C1 segment of cervical spinal cord (tissue), 14 donors: ENCODE measurements at regions not wholly inside any gene's neighbourhood (a gene's known extent, or its start where the extent isn't known, plus 50 kb on each side); places are given as distances from the start of the nearest gene placed in this dataset.

Experiments
- DNase-seq, 14 donors: peaks; one replicate each; lab custom pipeline; 2025; lab: John Stamatoyannopoulos, UW

GRCh38 chr7:89926194-89926593 is 228.1 kb upstream of the STEAP1 start:
- DNase-seq: no peak

GRCh38 chr7:89926701-89927100 is 227.6 kb upstream of the STEAP1 start:
- peak in 1 of 14 donors; percentile 18 for DNase-seq

- no peak for DNase-seq
Measured at GRCh38 chr7:89927762-89928161, 226.5 kb upstream of the STEAP1 start.

- no peak for DNase-seq
Measured at GRCh38 chr7:89928451-89928850, 225.8 kb upstream of the STEAP1 start.

- DNase-seq: no peak
Measured at GRCh38 chr7:89934101-89934500, 220.2 kb upstream of the STEAP1 start.

- no peak for DNase-seq
Measured at GRCh38 chr7:89943525-89944050, 210.7 kb upstream of the STEAP1 start.

- DNase-seq: no peak
Measured at GRCh38 chr7:89958525-89959068, 195.7 kb upstream of the STEAP1 start.

- no peak for DNase-seq
Measured at GRCh38 chr7:89966067-89966664, 188.1 kb upstream of the STEAP1 start.

- no peak for DNase-seq
Measured at GRCh38 chr7:89975577-89975976, 178.7 kb upstream of the STEAP1 start.

- no peak for DNase-seq
Measured at GRCh38 chr7:89987665-89988064, 166.6 kb upstream of the STEAP1 start.

- no peak for DNase-seq
Measured at GRCh38 chr7:89988074-89988473, 166.2 kb upstream of the STEAP1 start.

GRCh38 chr7:89989454-89989853 is 164.8 kb upstream of the STEAP1 start:
- DNase-seq: no peak

- DNase-seq: no peak
Measured at GRCh38 chr7:89994483-89994882, 159.8 kb upstream of the STEAP1 start.

GRCh38 chr7:89998554-89998953 is 155.7 kb upstream of the STEAP1 start:
- no peak for DNase-seq

- no peak for DNase-seq
Measured at GRCh38 chr7:90005836-90006235, 148.4 kb upstream of the STEAP1 start.

GRCh38 chr7:90007001-90007654 is 147.1 kb upstream of the STEAP1 start:
- no peak for DNase-seq

- DNase-seq: no peak
Measured at GRCh38 chr7:90007831-90008230, 146.4 kb upstream of the STEAP1 start.

- DNase-seq: no peak
Measured at GRCh38 chr7:90022213-90022612, 132.1 kb upstream of the STEAP1 start.

- DNase-seq: no peak
Measured at GRCh38 chr7:90025771-90026170, 128.5 kb upstream of the STEAP1 start.

- DNase-seq: no peak
Measured at GRCh38 chr7:90033850-90034249, 120.4 kb upstream of the STEAP1 start.

- DNase-seq: no peak
Measured at GRCh38 chr7:90053094-90053493, 101.2 kb upstream of the STEAP1 start.

GRCh38 chr7:90061077-90061476 is 93.2 kb upstream of the STEAP1 start:
- DNase-seq: no peak

GRCh38 chr7:90064370-90064769 is 89.9 kb upstream of the STEAP1 start:
- DNase-seq: no peak
